SK-N-SH (cell line): ENCODE measurements at regions not wholly inside any gene's neighbourhood (a gene's known extent, or its start where the extent isn't known, plus 50 kb on each side); places are given as distances from the start of the nearest gene placed in this dataset.

Experiments
- CTCF ChIA-PET: fragments of 300-600, 350-600 bp; formaldehyde crosslinking; extraction: SDS; loops from one replicate; lab custom pipeline; 2021; lab: Yijun Ruan, JAX
- POLR2A ChIA-PET: fragments of 350-600 bp; sonication (Branson Sonifier 250); formaldehyde crosslinking; extraction: SDS; loops from one replicate; lab custom pipeline; 2020; ENCODE audit warnings: antibody characterized with exemption, inconsistent platforms; lab: Yijun Ruan, JAX
- DNase-seq: peaks from one replicate; pipeline ENCODE4 v3.0.0; 2012
- H2AFZ ChIP-seq: fragments of 200-600 bp; sonication (generic); 2 replicates; pipeline ENCODE4 v1.8.1; 2016; ENCODE audit warnings: antibody characterized with exemption, mild to moderate bottlenecking, low read depth
- H3F3A ChIP-seq: fragments of 200-600 bp; sonication (generic); replicated peaks from 2 replicates; pipeline ENCODE3; 2016; ENCODE audit warnings: antibody characterized with exemption, mild to moderate bottlenecking; ENCODE audit not compliant: insufficient read depth
- H3K27ac ChIP-seq, 2 experiments: fragments of 200-500 bp in 1 of 2; fragments of 200-600 bp in 1 of 2; sonication (Bioruptor generic) in 1 of 2; sonication (generic), shearing (Covaris generic) in 1 of 2; 2 replicates each; pipeline versions ENCODE4 v1.5.1 to v1.6.1; 2014 to 2016; ENCODE audit warnings: low read depth in 2 of 2, inconsistent platforms in 1 of 2, low read length in 1 of 2, mild to moderate bottlenecking in 1 of 2, mixed read lengths in 1 of 2
- H3K27me3 ChIP-seq: fragments of 200-600 bp; sonication (generic), shearing (Covaris generic); 2 replicates; pipeline ENCODE4 v1.6.1; 2016; ENCODE audit warnings: mixed run types; ENCODE audit not compliant: insufficient read depth
- H3K36me3 ChIP-seq, 2 experiments: fragments of 200-500 bp in 1 of 2; fragments of 200-600 bp in 1 of 2; sonication (Bioruptor generic) in 1 of 2; sonication (generic) in 1 of 2; replicated peaks in 1 of 2; 2 replicates each; pipeline versions ENCODE3 to v1.5.1; 2014 to 2016; ENCODE audit warnings: low read length in 1 of 2, mild to moderate bottlenecking in 1 of 2; ENCODE audit not compliant: insufficient read depth in 2 of 2, control insufficient read depth in 1 of 2
- H3K4me1 ChIP-seq, 2 experiments: fragments of 200-500 bp in 1 of 2; fragments of 200-600 bp in 1 of 2; sonication (Bioruptor generic) in 1 of 2; sonication (generic), shearing (Covaris generic) in 1 of 2; 2 replicates each; pipeline versions ENCODE4 v1.5.1 to v1.6.1; 2014 to 2016; ENCODE audit warnings: low read depth in 1 of 2, low read length in 1 of 2, mixed run types in 1 of 2; ENCODE audit not compliant: insufficient read depth in 2 of 2, control insufficient read depth in 1 of 2
- H3K4me2 ChIP-seq: fragments of 200-600 bp; sonication (generic), shearing (Covaris generic); 2 replicates; pipeline ENCODE4 v1.6.1; 2017; ENCODE audit warnings: mixed run types
- H3K4me3 ChIP-seq, 2 experiments: fragments of 200-500 bp in 1 of 2; fragments of 200-600 bp in 1 of 2; sonication (Bioruptor generic) in 1 of 2; sonication (generic), shearing (Covaris generic) in 1 of 2; 2 replicates each; pipeline versions ENCODE4 v1.5.1 to v1.8.1; 2014 to 2016; ENCODE audit warnings: low read depth in 2 of 2, inconsistent platforms in 1 of 2, low read length in 1 of 2, mild to moderate bottlenecking in 1 of 2, mixed read lengths in 1 of 2, moderate library complexity in 1 of 2
- H3K79me2 ChIP-seq: fragments of 200-600 bp; sonication (generic); 2 replicates; pipeline ENCODE4 v1.8.1; 2017; ENCODE audit warnings: mild to moderate bottlenecking; ENCODE audit not compliant: insufficient read depth
- H3K9ac ChIP-seq: fragments of 200-600 bp; sonication (generic); 2 replicates; pipeline ENCODE4 v1.6.1; 2017; ENCODE audit warnings: mixed run types
- H3K9me2 ChIP-seq: fragments of 200-600 bp; sonication (generic); 2 replicates; pipeline ENCODE4 v1.6.1; 2017; ENCODE audit warnings: mixed run types
- H3K9me3 ChIP-seq: fragments of 200-600 bp; sonication (generic); 2 replicates; pipeline ENCODE4 v1.6.1; 2017; ENCODE audit warnings: mixed run types, mild to moderate bottlenecking, moderate library complexity
- H4K20me1 ChIP-seq: fragments of 200-600 bp; sonication (generic); 2 replicates; pipeline ENCODE4 v1.6.1; 2017; ENCODE audit warnings: mild to moderate bottlenecking, mixed run types; ENCODE audit not compliant: insufficient read depth
- CHD2 ChIP-seq: fragments of 150-350 bp; IDR thresholded peaks from 2 replicates; pipeline ENCODE4 v1.6.1; 2018; ENCODE audit warnings: low read length; ENCODE audit not compliant: partially characterized antibody
- CTCF ChIP-seq: fragments of 200-600 bp; sonication (generic); IDR thresholded peaks from 2 replicates; pipeline ENCODE4 v1.6.1; 2017; ENCODE audit warnings: antibody characterized with exemption, mild to moderate bottlenecking, moderate library complexity
- EZH2phosphoT487 ChIP-seq: fragments of 200-600 bp; sonication (generic); IDR thresholded peaks from 2 replicates; pipeline ENCODE4 v1.6.1; 2017; ENCODE audit warnings: low read depth, mixed run types, mild to moderate bottlenecking, antibody characterized with exemption, moderate library complexity, borderline replicate concordance
- FOSL2 ChIP-seq: IDR thresholded peaks from 2 replicates; pipeline ENCODE4 v1.4.0; 2012; ENCODE audit warnings: low read depth, mild to moderate bottlenecking, moderate library complexity, borderline replicate concordance
- GABPA ChIP-seq: IDR thresholded peaks from 2 replicates; pipeline ENCODE4 v1.4.0; 2012; ENCODE audit warnings: low read depth, mild to moderate bottlenecking
- JUND ChIP-seq: IDR thresholded peaks from 2 replicates; pipeline ENCODE4 v1.4.0; 2012
- MAX ChIP-seq: IDR thresholded peaks from 2 replicates; pipeline ENCODE4 v1.4.0; 2012; ENCODE audit warnings: low read depth
- MEF2A ChIP-seq: IDR thresholded peaks from 2 replicates; pipeline ENCODE4 v1.4.0; 2012; ENCODE audit warnings: low read depth, borderline replicate concordance
- MXI1 ChIP-seq: IDR thresholded peaks from 2 replicates; pipeline ENCODE4 v1.6.1; 2012; ENCODE audit warnings: mild to moderate bottlenecking, low read depth, low read length, improper control_type of control experiment
- PBX3 ChIP-seq: IDR thresholded peaks from 2 replicates; pipeline ENCODE4; 2012
- RCOR1 ChIP-seq: fragments of 150-350 bp; IDR thresholded peaks from 2 replicates; pipeline ENCODE4 v1.6.1; 2017; ENCODE audit warnings: antibody characterized with exemption, low read length
- REST ChIP-seq: IDR thresholded peaks from 2 replicates; pipeline ENCODE4 v1.6.1; 2012; ENCODE audit warnings: mild to moderate bottlenecking, low read depth, low read length, moderate library complexity
- SIN3A ChIP-seq: IDR thresholded peaks from 2 replicates; pipeline ENCODE4 v1.6.1; 2012; ENCODE audit warnings: low read depth, mild to moderate bottlenecking, low read length, moderate library complexity, borderline replicate concordance
- SMC3 ChIP-seq: IDR thresholded peaks from 2 replicates; pipeline ENCODE4 v1.6.1; 2012; ENCODE audit warnings: low read depth, low read length, improper control_type of control experiment
- TAF1 ChIP-seq: IDR thresholded peaks from 2 replicates; pipeline ENCODE4 v1.6.1; 2012; ENCODE audit warnings: low read depth, mild to moderate bottlenecking, low read length, moderate library complexity, borderline replicate concordance
- TCF12 ChIP-seq: IDR thresholded peaks from 2 replicates; pipeline ENCODE4 v1.4.0; 2012
- USF1 ChIP-seq: IDR thresholded peaks from 2 replicates; pipeline ENCODE4 v1.4.0; 2012; ENCODE audit warnings: low read depth, borderline replicate concordance
- YY1 ChIP-seq: IDR thresholded peaks from 2 replicates; pipeline ENCODE4 v1.4.0; 2012; ENCODE audit warnings: low read depth, mild to moderate bottlenecking
- WGBS: methylation state at CpG from one replicate; pipeline ENCODE4 v1.1.6; 2017; ENCODE audit warnings: low lambda C conversion rate; 5-methylcytosine and 5-hydroxymethylcytosine counted together

GRCh38 chr2:239489481-239489880, 88.7 kb upstream of the HDAC4 start:
- H3K9ac ChIP-seq: no peak overlapping the region
- DNase-seq: no peak
- POLR2A ChIA-PET: no interaction called here
- TF ChIP-seq REST: no peak
- no peak for TF ChIP-seq GABPA
- TF ChIP-seq EZH2phosphoT487: no peak
- TF ChIP-seq CHD2: no peak
- TF ChIP-seq CTCF: no peak
- TF ChIP-seq SIN3A: no peak
- no peak for TF ChIP-seq RCOR1
- no peak for TF ChIP-seq YY1
- TF ChIP-seq MXI1: no peak
- no peak for TF ChIP-seq MEF2A
- no peak for TF ChIP-seq USF1
- no peak for TF ChIP-seq JUND
- no peak for TF ChIP-seq MAX
- no peak for TF ChIP-seq FOSL2
- TF ChIP-seq TAF1: no peak
- TF ChIP-seq PBX3: no peak
- no peak for TF ChIP-seq TCF12
- no peak for TF ChIP-seq SMC3
- TF ChIP-seq, all 33 proteins: peak for 0
- Histone ChIP-seq H3K4me1 (peaks cover 0 to 11% of the 10 kb centered on the region in 2 experiments; a peak in 1 of 4 replicates), H3K36me3 (no peaks in the 10 kb centered on the region), H4K20me1 (no peaks in the 10 kb centered on the region), H2AFZ (no peak overlapping the region), H3F3A (no peaks in the 10 kb centered on the region), H3K4me3 (no peak overlapping the region), H3K27ac (no peak overlapping the region), H3K9me2 (no peaks in the 10 kb centered on the region), H3K9me3 (no peaks in the 10 kb centered on the region), H3K27me3 (no peaks in the 10 kb centered on the region), H3K4me2 (no peak overlapping the region), H3K79me2 (no peaks in the 10 kb centered on the region)
- WGBS: 27% methylated on average over 3 of the region's 3 CpGs
- CTCF ChIA-PET: interaction anchor here (0.7 kb wide), 1 partner anchor 34 kb away, joined by 3 read pairs; no protein-coding TSS in a partner anchor
